ENCODE measurements at regions not wholly inside any gene's neighbourhood (a gene's known extent, or its start where the extent isn't known, plus 50 kb on each side); places are given as distances from the start of the nearest gene placed in this dataset.

GRCh38 chr7:446289-446935 lies 73.2 kb downstream of the PDGFA start:
- Histone ChIP-seq H3K27ac (no peak overlapping the region), H3K36me3 (no peaks in the 10 kb centered on the region), H3K4me1 (replicated peaks) (no peaks in the 10 kb centered on the region), H3K9me3 (no peaks in the 10 kb centered on the region), H3K27me3 (replicated peaks; ENCODE audit: insufficient read depth) (no peaks in the 10 kb centered on the region), H3K4me3 (no peak overlapping the region)
- no peak for DNase-seq (ENCODE audit: low spot score)
- intact Hi-C loops (cut with DNase I) = no loop called here
- TF ChIP-seq CTCF (IDR thresholded peaks at IDR 0.05) = no peak
- no peak for TF ChIP-seq POLR2A (IDR thresholded peaks at IDR 0.05)
- no peak for TF ChIP-seq POLR2AphosphoS5 (IDR thresholded peaks at IDR 0.05)
- WGBS = 79% methylated on average over 24 of the region's 29 CpGs

Measured in prostate gland (tissue), 2 donors.